Cardiac muscle cell (in vitro differentiated cells and primary cell): ENCODE measurements at regions not wholly inside any gene's neighbourhood (a gene's known extent, or its start where the extent isn't known, plus 50 kb on each side); places are given as distances from the start of the nearest gene placed in this dataset.
A peak's percentile ranks its signal among the peaks of the same experiment; 100 is the strongest.

Experiments
- DNase-seq, 2 donors: peaks; one replicate each; pipeline versions ENCODE4 v3.0.0 to v3.0.0-alpha.2; 2010 to 2017; ENCODE audit warnings: low read depth in 1 of 2, low spot score in 1 of 2
- H3K27ac ChIP-seq: fragments of 200-600 bp; sonication (generic); 2 replicates; pipeline ENCODE4 v1.5.1; 2016
- H3K27me3 ChIP-seq: fragments of 200-600 bp; sonication (generic); 2 replicates; pipeline ENCODE4 v1.6.0; 2016; ENCODE audit warnings: control low read depth
- H3K36me3 ChIP-seq: fragments of 200-600 bp; sonication (generic); 2 replicates; pipeline ENCODE4 v1.5.1; 2016; ENCODE audit warnings: control low read depth
- H3K4me1 ChIP-seq: fragments of 200-600 bp; sonication (generic); 2 replicates; pipeline ENCODE4 v1.8.1; 2017; ENCODE audit warnings: low read depth, mild to moderate bottlenecking, mixed run types
- H3K4me3 ChIP-seq: fragments of 200-600 bp; sonication (generic); 2 replicates; pipeline ENCODE4 v1.5.1; 2016; ENCODE audit warnings: mild to moderate bottlenecking
- H3K9me3 ChIP-seq: fragments of 200-600 bp; sonication (generic); 2 replicates; pipeline ENCODE4 v1.5.1; 2017; ENCODE audit warnings: low read depth, mild to moderate bottlenecking, control low read depth
- TF ChIP-seq, protein P1 (sequence below): IDR thresholded peaks from 2 replicates; pipeline ENCODE4 v1.5.1; 2012; ENCODE audit warnings: low read depth, mild to moderate bottlenecking, low read length

DNA sequence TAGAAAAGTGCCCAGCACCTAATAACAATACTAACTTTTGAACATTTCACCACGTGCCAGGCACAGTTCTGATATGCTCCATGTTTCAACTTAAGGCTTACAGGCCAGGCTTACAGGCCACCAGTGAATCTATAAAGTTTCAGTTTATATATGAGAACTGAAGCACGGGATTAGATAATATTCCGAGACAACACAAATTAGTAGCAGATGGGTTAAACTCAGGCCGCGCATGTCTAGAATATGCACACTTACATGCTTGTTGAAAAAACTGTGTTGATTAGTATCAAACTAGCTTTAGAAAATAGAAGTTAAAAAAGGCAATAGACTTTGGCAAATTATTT lies 587.9 kb downstream of the MTRR start:
- Histone ChIP-seq H3K27ac (peak overlapping the region; percentile 84), H3K4me1 (no peaks in the 10 kb centered on the region), H3K36me3 (no peaks in the 10 kb centered on the region), H3K4me3 (peak overlapping the region; percentile 8), H3K27me3 (no peaks in the 10 kb centered on the region), H3K9me3 (no peaks in the 10 kb centered on the region)
- DNase-seq, result no peak
- TF ChIP-seq, protein P1, sequence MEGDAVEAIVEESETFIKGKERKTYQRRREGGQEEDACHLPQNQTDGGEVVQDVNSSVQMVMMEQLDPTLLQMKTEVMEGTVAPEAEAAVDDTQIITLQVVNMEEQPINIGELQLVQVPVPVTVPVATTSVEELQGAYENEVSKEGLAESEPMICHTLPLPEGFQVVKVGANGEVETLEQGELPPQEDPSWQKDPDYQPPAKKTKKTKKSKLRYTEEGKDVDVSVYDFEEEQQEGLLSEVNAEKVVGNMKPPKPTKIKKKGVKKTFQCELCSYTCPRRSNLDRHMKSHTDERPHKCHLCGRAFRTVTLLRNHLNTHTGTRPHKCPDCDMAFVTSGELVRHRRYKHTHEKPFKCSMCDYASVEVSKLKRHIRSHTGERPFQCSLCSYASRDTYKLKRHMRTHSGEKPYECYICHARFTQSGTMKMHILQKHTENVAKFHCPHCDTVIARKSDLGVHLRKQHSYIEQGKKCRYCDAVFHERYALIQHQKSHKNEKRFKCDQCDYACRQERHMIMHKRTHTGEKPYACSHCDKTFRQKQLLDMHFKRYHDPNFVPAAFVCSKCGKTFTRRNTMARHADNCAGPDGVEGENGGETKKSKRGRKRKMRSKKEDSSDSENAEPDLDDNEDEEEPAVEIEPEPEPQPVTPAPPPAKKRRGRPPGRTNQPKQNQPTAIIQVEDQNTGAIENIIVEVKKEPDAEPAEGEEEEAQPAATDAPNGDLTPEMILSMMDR, result no peak

DNA sequence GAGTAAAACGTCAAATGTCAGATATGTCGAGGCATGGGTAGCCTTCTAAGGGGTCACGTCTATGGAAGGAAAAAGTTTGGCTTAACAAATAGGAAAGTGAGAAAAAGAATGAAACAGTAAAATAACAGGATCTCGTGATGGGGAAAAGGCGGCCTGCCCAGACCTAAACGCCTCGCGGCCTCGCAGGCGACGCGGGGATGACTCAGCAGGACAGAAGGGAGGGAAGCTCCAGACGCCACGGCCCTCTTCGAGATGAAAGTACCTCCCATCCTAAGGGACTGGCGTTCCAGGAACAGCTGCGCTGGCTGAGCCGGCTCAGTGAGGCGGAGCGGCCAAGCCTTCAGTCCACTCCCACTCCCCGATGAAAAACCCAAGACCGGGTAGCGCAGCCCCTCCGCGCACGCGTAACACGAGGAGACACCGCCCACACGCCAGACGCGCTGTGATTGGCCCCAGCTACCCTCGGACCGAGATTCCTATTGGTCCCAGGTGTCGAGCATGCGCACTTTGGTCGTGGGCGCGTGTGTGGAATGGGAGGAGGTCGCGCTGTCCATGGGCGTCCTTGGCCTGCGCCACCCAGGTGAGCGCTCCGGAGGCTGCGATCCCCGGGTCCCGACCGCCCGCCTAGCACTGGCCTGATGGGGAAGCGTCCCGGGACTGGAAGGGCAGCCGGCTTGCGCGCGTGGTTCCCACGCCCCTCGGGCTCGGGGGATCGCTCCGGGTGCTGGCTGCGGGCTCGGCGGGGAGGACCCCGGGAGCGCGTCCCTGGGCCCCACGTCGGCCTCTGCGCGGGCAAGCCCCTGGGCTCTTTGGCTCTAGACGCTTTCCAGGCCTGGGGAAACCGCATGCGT lies 588.5 kb downstream of the MTRR start:
- H3K36me3 ChIP-seq, result no peaks in the 10 kb centered on the region
- H3K4me1 ChIP-seq, result no peaks in the 10 kb centered on the region
- no peaks in the 10 kb centered on the region for H3K9me3 ChIP-seq
- no peaks in the 10 kb centered on the region for H3K27me3 ChIP-seq
- peak; percentile 91 to 99 for DNase-seq
- TF ChIP-seq, protein P1, result no peak
- H3K4me3 ChIP-seq, result peak overlapping the region; percentile 67
- H3K27ac ChIP-seq, result peak overlapping the region; percentile 84

DNA sequence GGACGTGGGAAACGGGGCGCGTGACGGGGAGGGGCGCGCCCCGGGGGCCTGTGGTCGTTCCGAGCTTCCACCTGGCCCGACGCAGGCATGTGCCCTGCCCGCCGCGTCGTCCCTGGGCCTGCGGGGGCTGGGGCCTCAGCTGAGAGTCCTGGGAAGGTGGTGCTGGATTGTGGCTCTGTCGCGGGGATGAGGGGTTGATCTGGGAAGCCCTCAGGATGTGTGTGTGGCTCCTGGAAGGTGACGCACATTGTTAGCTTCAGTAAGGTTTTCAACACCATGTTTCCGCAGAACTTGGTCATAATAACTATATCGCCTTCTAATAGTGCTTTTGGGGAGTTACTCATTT lies 589.1 kb downstream of the MTRR start:
- H3K27me3 ChIP-seq, result no peaks in the 10 kb centered on the region
- H3K9me3 ChIP-seq, result no peaks in the 10 kb centered on the region
- H3K4me1 ChIP-seq, result no peaks in the 10 kb centered on the region
- DNase-seq, result peak; percentile 28 to 43
- H3K36me3 ChIP-seq, result no peaks in the 10 kb centered on the region
- peak overlapping the region; percentile 67 for H3K4me3 ChIP-seq
- TF ChIP-seq, protein P1, result no peak
- H3K27ac ChIP-seq, result peak overlapping the region; percentile 84

DNA sequence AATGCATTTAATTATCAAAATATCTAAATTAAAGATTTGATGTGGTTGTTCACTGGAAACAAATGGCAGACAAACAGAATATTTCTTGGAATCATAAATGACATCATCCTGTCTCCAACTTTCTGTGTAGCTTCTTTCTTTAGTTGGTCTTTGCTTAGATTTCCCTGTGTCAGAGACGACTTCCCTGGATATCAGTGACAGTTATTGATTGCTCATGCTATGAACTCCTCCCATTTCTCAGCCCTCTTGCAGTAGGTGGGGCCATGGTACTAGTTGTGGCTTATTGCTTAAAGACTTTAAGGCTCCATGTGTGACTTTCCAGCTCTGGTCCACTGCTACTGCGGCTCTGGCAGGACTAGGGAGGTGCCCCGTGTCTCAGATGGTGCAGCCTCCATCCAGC lies 592.6 kb downstream of the MTRR start:
- TF ChIP-seq, protein P1, result no peak
- H3K36me3 ChIP-seq, result no peaks in the 10 kb centered on the region

DNA sequence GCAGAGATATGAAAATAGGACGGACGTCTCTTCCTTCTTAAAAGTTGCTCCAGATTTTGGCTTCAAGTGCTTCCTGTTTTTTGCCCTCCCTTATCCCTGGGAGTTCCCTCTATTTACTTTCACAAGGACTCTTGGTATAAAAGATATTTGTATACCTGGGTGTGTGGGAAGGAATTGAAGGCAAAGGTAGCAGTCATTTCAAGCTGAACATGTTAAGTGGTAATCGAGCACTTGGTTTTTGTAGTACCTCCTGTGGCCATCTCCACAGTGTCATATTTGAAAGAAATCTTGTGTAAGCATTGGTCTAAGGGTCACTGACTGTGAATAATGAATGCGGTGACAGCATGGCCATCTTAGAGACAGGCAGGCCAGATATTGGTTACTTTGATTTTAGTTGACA lies 593.6 kb downstream of the MTRR start:
- H3K36me3 ChIP-seq, result no peaks in the 10 kb centered on the region
- H3K4me1 ChIP-seq, result no peaks in the 10 kb centered on the region
- no peak overlapping the region for H3K27ac ChIP-seq
- TF ChIP-seq, protein P1, result no peak
- H3K9me3 ChIP-seq, result no peaks in the 10 kb centered on the region
- H3K27me3 ChIP-seq, result no peaks in the 10 kb centered on the region
- DNase-seq, result no peak
- no peak overlapping the region for H3K4me3 ChIP-seq

More for the DNA sequence above, 592.6 kb downstream of the MTRR start:
- Histone ChIP-seq H3K27ac (no peak overlapping the region), H3K9me3 (no peaks in the 10 kb centered on the region), H3K4me3 (no peak overlapping the region), H3K27me3 (no peaks in the 10 kb centered on the region), H3K4me1 (no peaks in the 10 kb centered on the region)
- no peak for DNase-seq

DNA sequence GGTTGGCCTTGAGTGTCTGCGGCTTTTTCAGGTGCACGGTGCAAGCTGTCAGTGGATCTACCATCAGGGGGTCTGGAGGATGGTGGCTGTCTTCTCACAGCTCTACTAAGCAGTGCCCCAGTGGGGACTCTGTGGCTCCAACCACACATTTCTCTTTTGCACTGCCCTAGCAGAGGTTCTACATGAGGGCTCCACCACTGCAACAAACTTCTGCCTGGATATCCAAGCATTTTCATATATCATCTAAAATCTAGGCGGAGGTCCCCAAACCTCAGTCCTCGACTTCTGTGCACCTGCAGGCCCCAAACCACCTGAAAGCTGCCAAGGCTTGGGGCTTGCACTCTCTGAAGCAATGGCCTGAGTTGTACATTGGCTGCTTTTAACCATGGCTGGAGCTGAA lies 601.5 kb downstream of the MTRR start:
- Histone ChIP-seq H3K9me3 (no peaks in the 10 kb centered on the region), H3K4me1 (no peaks in the 10 kb centered on the region), H3K36me3 (no peaks in the 10 kb centered on the region), H3K4me3 (no peak overlapping the region), H3K27ac (no peak overlapping the region), H3K27me3 (no peaks in the 10 kb centered on the region)
- DNase-seq, result no peak
- TF ChIP-seq, protein P1, result no peak
